CD4-positive, alpha-beta T cell treated with Interleukin-4 for 1 hour (primary cell): ENCODE measurements at regions not wholly inside any gene's neighbourhood (a gene's known extent, or its start where the extent isn't known, plus 50 kb on each side); places are given as distances from the start of the nearest gene placed in this dataset.

ENCODE experiments used
- DNase-seq, 2 donors: peaks; one replicate each; pipeline ENCODE4 v3.0.0-alpha.2; 2020 to 2022

DNA sequence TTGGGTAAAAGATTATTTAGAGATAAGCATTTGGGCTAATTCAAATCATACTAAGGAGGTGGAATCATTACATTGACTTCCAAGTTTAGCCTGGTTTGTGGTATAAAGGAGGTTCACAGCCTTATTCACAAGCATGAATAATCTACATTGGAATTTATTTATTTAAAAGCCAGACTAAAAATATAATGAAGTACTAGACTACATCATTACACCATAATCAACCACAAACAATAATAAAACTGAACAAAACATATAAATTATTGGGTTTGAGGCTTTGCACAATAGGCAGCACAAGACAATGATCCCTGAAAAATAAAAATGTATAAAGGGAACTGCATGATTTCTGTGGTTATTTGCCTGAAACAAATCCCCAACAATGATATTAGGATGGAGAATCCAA is 314.0 kb downstream of the GBA3 start:
- no peak for DNase-seq

DNA sequence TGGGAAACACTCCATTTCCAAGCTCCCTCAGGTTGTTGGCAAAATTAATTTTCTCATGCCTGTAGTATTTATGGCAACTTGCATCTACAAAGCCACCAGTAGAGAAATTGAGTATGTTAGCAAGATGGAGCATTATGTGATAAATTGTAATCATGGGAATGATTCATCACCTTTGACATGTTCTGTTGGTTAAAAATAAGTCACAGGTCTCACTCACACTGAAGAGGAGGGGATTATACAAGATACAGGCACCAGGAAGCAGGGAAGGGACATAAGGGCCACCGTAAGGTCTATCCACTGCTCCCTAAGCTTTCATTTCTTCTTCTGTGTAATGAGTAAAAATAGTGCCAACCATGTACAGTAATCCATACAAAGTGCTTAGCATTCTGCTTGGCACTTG is 313.0 kb downstream of the GBA3 start:
- no peak for DNase-seq

DNA sequence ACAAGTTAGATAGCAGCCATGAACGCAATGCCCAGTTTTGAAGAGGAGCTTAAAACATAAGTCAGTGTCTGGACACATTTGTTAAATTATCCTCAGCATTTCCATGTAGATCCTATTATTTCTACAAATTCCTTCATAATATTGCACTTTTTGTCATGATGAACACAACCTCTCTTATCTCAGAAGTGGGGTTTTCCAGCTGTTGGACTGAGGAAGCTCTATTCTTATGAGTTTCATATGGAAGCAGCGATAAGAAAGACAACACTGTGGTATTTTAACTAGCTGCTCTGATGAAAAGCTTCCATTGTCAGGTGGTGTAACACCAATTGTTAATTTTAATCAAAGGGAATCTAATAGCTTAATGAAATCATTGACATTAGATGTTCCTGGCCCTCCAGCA is 308.7 kb downstream of the GBA3 start:
- no peak for DNase-seq

DNA sequence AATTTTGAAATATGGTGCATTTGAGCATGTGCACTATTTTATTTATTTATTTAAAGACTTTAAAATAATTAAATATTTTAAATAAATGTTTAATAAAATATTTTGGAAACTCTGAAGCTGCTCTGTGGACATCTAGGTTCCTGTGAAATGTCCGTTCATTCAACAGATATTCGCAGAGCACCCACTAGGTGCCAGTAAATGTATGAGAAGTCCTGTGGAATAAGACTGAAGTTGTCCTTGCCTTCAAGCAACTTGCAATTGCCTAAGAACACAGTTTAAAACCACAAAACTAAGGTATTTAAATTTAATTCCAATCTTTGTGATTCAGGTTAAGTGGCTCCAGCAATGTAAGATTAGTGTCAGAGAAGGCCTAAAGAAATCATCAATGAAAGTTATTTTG is 306.7 kb downstream of the GBA3 start:
- no peak for DNase-seq

DNA sequence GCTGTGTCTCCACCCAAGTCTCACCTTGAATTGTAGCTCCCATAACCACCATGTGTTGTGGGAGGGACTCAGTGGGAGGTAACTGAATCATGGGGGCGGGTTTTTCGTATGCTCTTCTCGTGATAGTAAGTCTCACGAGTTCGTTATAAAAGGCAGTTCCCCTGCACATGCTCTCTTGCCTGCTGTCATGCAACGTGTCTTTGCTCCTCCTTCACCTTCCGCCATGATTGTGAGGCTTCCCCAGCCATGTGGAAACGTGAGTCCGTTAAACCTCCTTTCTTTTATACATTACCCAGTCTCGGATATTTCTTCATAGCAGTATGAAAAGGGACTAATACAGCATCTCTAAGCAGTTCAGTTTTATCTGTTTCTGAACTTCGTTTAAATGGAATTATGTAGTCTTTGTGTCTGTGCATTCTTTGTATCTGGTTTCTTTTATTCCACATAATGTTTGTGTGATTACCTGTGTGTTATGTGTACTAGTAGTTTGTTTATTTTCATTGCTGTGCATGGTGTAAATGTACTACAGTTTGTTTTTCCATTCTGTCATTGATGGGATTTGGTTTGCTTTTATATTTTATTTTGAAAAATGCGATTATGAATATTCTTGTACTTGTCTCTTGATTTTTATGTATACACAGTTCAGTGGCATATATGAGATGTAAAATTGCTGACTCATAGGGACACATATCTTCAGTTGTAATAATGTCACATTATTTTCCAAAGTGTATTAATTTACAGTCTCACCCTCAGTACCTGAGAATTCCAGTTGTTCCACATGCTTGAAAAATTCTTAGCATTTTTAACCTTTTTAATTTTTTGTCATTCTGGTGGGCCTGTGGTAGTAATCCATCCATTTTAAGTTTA is 304.9 kb downstream of the GBA3 start:
- DNase-seq, result no peak

DNA sequence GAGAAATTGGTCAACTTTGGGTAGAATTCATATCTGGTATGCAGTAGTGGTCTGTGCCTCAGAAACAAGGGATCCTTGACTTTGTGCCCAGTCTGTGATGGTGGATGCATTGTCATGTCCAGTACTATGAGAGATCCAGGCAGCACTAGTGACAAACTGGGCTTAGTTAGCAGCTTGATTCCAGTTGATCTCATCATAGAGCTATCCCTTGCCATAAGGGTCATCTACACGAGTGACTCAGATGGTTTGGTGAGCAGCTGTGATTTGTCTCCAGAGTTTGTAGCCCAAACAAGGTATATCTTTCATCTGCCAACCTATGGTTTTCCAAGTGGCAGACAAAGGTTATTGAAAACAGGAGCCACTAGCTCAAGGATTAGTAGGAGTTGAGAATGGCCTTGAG is 298.8 kb downstream of the GBA3 start:
- no peak for DNase-seq

DNA sequence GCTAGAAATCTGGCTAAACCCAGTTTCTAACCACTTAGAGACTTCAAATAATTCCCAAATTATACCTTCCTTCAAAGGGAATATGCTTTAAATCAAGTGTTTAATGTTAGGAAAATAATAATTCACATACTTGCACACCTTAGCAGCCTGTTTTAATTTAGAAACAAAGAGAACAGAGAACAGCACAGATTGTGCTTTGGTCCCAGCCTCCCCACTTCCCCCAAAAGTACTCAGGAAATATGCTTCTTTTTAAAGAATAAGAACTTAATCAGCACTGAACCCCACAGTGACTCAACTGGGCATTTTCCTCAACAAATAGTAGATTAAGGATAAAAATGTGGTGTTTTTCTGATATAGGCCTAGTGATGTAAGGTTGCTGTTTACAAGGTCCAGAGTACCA is 295.8 kb downstream of the GBA3 start:
- DNase-seq, result no peak

DNA sequence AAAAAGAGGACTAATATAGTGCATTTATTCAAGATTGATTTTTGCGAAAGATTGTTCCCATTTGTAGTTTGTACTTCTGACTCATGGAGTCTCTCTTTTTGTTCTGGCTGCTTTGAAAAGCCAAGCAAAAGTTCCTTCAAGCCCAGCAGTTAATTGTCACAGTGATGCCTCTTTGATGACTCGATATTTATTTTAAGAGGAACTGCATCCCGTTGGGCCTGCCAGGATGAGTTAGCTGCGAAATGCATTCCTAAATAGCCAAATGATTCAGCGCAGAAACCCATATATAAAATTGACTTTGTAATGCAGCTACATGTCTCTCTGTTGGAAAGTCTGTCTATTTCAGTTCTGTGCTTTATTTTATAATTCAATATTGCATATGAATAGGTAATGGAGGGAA is 295.1 kb downstream of the GBA3 start:
- no peak for DNase-seq

DNA sequence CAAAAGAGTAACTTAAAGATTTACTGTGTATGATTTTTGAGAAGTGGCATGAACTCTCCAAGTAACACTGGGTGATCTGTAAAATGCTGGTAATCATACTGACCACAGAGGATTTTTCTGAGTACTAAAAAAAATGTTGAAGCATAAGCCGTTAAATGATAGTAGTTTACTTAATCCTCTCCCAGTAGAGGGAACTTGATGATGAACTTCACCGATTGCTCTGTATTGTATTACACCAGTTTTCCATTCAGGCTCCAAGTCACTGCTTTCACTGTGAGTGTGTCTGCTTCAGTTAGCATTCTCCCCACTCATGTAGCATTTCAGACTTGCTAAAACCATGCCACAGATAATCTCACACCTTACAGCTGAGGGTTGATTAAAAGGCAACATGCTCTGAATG is 294.1 kb downstream of the GBA3 start:
- no peak for DNase-seq

DNA sequence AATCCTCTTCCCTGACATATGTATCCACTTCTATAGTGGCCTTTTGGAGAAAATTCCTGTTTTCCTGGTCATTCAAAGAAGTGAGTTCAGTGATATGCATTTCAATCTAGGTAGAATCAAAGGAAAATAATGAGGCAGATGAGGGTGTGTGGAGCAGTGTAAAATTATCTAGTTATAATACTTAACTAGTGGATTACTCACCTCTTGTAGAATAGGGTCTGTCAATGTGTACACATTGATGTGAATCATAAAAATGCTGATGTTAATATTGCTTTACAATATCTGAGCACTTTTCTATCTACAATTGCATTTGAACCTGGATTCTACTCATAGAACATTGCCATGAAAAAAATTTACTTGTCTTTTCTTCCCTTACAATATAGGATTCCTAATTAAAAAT is 293.5 kb downstream of the GBA3 start:
- DNase-seq, result no peak

DNA sequence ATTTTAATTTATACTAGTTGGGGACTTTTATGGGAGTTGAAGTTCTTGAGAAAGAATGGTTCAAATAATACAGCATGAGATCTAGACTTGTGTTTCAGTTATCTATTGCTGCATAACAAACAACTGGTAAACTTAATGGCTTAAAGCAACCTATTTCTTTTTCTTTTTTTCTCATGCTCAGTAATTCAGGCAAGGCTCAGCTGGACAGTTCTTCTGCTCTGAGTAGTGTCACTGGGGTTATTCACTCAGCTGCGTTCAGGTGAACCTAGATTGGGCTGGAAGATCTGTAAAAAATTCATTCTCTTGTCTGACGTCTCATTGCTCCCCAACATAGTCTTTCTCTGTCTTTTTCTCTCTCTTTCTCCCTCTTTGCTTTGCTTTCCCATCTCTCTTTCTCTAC is 291.7 kb downstream of the GBA3 start:
- DNase-seq, result no peak

DNA sequence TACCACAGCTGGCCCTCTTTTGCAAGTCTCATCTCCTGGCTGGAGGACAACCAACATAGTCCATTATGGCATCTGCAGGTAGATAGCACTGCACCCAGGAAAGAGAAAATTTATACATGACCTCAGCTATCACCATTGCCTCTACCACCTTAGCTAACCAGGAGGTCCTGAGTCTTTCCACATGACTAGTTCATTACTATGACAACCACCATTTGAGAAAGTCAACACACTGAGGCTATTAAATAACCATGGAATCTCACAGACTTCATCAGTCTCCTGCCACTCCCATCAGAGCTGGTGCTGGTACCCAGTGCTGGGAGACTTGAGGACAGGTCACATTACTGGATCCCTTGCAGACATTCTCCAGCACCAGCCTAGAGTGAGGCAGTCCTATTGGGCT is 285.9 kb downstream of the GBA3 start:
- DNase-seq, result no peak

DNA sequence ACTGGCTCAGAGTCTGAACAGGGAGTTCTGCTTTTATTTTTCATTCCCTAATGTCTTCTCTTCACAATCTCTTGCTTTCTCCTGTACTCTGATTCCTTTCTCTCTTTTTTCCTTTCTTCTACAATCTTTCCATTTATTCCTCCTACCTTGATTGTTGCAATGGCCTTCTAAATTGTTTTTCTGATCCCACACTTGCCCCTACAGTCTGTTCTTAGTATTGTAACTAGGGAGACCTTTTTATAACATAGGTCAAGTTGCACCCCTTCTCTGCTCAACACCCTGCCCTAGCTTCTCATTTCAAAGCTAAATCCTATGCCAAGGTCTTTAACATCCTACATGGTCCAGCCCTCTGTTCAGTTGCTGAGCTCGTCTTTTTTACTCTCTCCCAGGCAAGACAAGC is 277.9 kb downstream of the GBA3 start:
- no peak for DNase-seq

DNA sequence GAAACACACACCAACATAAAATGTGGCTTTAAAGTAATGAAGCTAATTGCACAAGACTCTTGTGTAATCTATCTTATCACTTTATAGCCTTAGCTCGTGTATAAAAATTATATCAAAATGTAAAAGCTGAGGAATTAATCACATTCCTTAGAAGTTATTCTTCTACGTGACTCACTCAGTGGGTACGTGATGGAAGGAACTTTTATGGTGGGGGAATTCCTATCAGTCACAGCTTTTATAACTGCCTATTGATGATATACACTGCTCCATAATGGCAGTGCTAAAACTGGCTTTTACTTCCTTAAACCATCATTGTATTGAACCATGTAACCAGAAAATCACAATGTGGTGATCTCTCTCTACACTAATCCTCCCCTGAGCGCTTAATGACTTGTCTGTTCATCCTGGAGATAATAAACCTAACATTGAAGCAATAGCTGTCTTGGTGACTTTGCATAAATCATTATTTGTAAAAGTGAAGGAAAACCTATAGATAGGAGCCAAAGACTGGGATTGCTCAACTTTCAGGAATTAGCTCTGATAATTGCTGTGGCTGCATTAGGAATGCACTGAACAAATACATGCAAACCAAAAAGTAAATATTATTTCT is 276.7 kb downstream of the GBA3 start:
- DNase-seq, result no peak

DNA sequence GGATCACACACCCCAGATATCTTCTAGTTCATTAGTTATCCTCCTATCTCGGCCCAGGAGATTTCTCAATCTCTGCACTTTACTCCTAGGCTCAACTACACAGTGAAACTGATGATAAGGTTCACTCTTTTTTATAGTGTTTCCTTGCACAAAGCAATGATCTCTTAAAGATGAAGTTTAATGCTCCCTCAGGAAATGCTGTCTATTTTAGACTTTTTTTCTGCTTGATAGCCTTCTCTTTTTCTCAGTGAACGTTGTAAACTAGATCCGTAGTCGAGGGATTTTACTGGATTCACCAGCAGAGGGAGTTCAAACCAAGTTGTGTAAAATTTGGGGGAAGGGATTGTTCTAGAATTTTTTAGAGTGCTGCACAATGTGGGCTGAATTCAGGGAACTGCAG is 269.6 kb downstream of the GBA3 start:
- DNase-seq, result no peak

DNA sequence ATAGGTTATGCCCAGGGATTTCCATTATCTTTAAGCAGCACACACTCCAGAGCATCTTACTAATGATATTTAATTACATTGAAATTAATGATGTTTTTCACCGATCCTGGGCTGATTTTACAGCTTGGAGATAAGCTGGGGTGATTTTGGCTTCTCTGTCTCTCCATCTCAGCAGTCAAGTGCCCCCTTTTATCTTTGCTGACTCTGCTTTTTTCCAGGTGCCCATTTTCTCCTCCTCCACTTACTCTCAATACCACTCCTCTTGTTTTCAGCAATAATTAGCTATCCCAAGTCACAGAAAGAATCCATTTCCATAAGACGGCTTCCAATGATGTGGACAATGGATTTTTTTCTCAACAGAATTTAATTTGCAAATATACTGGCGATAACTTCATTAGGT is 266.7 kb downstream of the GBA3 start:
- DNase-seq, result no peak

DNA sequence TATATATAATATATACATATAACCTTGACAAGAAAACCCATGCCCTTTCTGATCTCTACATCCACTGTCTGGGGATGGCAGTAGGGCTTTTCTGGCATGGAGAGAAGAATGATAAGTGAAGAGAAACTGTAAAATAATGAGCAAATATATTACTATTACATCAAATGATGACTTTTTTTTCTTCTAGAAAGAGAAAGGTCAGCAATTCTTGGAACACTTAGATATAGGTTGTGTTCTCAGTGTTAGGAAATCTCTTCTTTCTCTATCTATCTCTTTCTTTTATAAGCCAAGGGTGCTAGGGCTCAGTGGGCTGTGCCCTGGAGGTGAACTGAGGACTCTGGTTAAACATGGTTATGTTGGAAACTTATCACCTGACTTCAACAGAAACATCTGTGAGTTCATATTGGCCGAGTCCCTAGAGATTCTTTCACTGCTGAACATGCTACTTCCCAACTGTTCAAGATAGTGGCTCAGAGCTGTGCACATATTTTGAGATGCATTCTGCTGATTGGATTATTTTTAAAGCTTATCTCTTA is 265.1 kb downstream of the GBA3 start:
- DNase-seq, result no peak

DNA sequence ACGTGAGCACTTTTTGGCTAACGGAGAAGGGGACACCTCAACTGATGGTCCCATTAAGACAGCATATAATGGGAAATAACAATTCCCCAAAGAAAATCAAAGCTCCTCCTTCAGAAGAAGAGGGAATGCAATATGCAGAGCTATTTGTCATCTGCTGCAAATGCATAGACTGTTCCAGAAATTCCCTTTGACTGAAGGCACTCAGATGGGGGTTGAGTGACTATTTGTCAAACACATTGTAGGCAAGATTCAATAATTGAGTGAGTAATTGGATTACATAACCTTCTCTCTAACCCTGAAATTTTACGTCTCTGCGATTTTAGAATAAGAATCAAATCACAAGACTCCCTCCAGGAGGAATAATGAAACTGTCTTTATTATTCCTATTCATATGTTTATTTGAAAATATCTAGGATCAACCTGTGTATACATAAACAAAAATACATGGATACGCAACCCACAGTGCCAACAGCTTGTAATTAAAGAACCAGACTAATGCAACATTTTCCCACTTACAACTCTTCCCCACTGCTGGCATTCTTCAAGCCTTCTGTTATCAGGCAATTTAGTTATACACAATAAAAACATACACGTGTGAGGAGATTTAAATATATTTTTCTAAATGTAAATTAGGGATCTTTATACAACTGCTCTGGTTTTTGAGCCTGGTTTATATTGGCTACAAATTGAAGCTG is 256.6 kb downstream of the GBA3 start:
- DNase-seq, result no peak

DNA sequence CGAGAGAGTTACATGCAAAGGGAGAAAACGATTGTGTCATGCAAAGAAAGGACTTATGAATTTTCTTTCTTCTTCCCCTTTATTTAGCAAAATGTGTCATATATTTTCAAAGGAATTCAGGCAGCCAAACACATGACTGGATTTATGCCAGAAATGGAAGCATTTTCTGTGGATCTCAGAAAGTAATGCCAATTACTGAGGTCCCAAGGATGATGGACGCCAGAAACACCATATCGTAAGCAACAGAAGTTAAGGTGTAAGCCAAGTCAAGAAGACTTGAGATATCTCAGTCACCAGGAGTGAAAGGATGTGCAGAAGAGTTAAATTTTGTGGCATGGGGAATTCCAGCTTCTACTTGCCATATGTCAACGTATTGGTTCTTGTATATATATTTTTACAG is 255.1 kb downstream of the GBA3 start:
- DNase-seq, result no peak

DNA sequence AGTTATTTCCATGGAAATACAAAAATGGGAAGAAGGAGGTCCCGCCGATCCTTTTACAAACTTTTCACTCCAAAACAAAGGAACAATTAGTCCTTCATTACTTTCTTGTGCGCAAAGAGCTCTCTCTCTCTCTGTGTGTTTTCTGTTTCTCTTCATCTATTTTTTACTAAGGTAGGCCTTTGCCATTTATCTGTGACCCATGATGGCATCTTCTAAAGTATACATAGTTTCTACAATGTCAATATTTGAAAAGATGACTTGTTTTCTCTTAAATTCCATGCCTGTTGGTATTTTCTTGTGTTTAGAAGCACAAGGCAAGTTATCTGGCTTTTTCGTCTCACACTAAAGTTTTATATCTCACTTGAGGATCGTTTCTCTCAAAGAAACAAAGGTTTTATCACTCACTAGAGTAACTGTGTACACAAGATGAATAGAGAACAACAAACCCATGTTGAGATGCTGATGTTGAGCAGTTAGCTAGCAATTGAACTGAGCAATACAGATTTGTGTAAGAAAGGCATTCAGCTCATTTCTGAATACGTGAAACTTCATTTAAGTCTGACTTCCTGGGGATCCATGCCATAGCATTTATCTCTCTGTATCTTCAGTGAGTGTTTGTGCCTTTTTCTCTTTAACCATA is 250.3 kb downstream of the GBA3 start:
- DNase-seq, result no peak

DNA sequence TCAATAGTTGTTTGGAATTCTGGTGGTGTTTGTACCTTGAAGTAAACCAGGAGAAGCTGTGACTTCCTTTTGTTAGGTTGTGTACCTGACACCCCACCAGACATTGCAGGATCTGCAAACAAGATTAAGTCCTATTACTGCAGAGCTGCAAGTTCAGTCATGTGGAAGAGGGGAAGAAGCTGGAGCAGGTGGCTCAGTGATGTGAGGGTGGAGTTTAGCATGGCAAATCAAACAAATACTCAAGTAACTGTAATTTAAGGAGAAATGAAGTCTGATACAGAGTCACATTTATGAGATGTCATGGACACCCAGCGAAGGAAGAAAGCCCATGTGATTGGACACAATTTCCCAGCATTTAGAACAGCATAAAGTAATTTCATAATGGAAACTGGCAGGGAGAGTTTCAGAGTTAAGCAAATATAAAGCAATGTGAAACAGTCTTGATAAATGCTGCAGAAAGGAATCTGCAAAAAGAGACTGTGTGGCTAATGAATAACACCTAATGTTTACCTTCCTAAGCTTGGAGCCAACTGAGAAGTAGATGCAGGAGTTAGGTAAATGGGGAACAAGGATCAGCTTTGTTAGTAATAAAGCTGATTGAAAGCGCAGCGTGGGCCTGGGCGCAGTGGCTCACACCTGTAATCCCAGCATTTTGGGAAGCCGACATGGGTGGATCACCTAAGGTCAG is 249.1 kb downstream of the GBA3 start:
- DNase-seq, result no peak

DNA sequence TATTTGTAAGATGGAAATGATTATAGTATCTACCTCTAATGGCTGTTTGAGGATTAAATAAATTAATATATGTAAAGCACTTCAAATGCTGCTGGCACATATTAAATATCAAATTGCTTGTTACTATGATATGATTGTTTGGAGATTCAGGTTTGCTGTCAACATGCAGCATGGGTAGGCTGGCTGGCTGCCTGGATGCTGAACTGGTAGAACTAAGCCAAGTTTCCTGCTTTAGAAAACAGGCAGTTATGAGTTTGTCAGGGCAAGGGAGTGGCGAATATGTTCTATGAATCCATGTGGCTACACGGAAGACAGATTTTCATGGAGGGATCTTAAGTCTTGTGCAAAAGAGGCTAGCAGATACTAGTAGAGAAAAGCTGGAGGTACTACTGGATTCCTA is 239.6 kb downstream of the GBA3 start:
- DNase-seq, result no peak

DNA sequence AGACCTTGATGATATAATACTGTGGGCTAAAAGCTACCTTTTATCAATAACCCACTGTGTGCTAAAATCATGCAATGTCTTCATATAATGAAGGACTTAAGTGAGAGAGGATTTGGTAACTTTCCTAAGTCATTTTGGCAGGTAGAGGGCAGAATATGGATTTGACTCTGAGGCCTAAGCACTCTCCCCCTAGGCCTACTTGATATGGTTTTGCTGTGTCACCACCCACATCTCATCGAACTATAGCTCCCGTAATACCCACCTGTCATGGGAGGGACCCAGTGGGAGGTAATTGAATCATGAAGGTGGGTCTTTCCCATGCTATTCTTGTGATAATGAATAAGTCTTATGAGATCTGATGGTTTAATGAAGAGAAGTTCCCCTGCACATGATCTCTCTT is 229.7 kb downstream of the GBA3 start:
- no peak for DNase-seq
